ENCODE measurements at regions not wholly inside any gene's neighbourhood (a gene's known extent, or its start where the extent isn't known, plus 50 kb on each side); places are given as distances from the start of the nearest gene placed in this dataset.

DNA sequence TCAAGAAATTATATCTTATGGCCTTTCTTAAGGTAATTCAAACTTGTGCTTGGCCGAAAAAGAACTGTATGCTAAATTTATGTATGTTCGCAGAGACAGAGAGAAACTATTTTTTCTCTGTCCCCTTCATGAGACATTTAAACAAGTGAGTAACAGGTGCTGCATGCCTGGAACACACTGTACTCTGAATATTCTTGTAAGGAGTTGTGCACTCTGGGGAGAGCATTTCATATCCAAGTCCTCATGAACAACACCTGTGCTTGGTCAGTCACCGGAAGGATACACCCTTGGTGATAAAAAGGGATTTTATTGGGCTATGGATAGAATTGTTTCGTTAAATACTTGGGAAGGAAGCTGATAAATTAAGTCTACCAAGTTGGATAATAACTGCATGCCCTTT, 220.8 kb upstream of the NRIP1 start:
- TF ChIP-seq POLR2AphosphoS5 (IDR thresholded peaks at IDR 0.05) (no peak), EP300 (IDR thresholded peaks at IDR 0.05) (no peak), CTCF (IDR thresholded peaks at IDR 0.05) (no peak), POLR2A (IDR thresholded peaks at IDR 0.05) (no peak)
- Histone ChIP-seq H3K4me3 (no peak overlapping the region), H3K27me3 (no peaks in the 10 kb centered on the region), H3K9me3 (no peaks in the 10 kb centered on the region), H3K27ac (no peak overlapping the region), H3K4me1 (peaks cover 0 to 10% (median 3%) of the 10 kb centered on the region in 4 donors), H3K36me3 (no peaks in the 10 kb centered on the region)
- DNase-seq = no peak
- intact Hi-C loops (cut with DNase I) = no loop called here
- WGBS, 2 donors = 55 to 76% methylated on average over 4 of the region's 4 CpGs

DNA sequence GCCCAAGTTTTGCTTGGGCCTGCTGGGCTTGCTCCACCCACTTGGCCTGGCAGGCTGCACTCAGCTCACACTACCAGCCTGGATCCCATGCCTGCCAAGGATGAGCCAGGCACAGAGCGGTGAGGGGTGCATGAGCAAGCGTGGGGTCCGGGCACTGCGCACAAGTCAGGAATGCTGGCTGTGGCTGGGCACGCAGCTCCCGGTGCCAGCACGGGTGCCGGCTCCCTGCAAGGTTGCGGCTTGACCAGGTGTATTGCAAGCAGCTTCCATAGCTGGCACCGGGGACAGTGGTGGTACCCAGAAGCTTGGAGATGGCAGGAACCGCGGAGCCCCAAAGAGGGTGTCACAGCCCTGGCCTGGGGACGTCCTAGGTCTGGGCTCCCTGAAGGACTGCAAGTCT, 224.4 kb upstream of the NRIP1 start:
- TF ChIP-seq POLR2A (IDR thresholded peaks at IDR 0.05) (no peak), CTCF (IDR thresholded peaks at IDR 0.05) (no peak), EP300 (IDR thresholded peaks at IDR 0.05) (no peak), POLR2AphosphoS5 (IDR thresholded peaks at IDR 0.05) (no peak)
- no peaks in the 10 kb centered on the region for H3K9me3 ChIP-seq
- H3K27ac ChIP-seq = no peak overlapping the region
- H3K4me1 ChIP-seq = peaks cover 0 to 18% (median 6%) of the 10 kb centered on the region in 4 donors
- no peaks in the 10 kb centered on the region for H3K27me3 ChIP-seq
- peak; percentile 55 for DNase-seq
- H3K4me3 ChIP-seq = no peak overlapping the region
- H3K36me3 ChIP-seq = no peaks in the 10 kb centered on the region
- 95 to 97% methylated on average over 13 of the region's 13 CpGs for WGBS, 2 donors
- intact Hi-C loops (cut with DNase I) = no loop called here

GRCh38 chr21:15289896-15290841, 225.4 kb upstream of the NRIP1 start:
- no peaks in the 10 kb centered on the region for H3K9me3 ChIP-seq
- intact Hi-C loops (cut with DNase I) = no loop called here
- no peak overlapping the region for H3K4me3 ChIP-seq
- peaks cover 0 to 18% (median 6%) of the 10 kb centered on the region in 4 donors for H3K4me1 ChIP-seq
- H3K27ac ChIP-seq = no peak overlapping the region
- DNase-seq = peak; percentile 64
- 42 to 79% methylated on average over 31 of the region's 31 CpGs for WGBS, 2 donors
- no peaks in the 10 kb centered on the region for H3K27me3 ChIP-seq
- no peaks in the 10 kb centered on the region for H3K36me3 ChIP-seq
- no peak for TF ChIP-seq POLR2AphosphoS5 (IDR thresholded peaks at IDR 0.05)
- no peak for TF ChIP-seq POLR2A (IDR thresholded peaks at IDR 0.05)
- no peak for TF ChIP-seq EP300 (IDR thresholded peaks at IDR 0.05)
- no peak for TF ChIP-seq CTCF (IDR thresholded peaks at IDR 0.05)

DNA sequence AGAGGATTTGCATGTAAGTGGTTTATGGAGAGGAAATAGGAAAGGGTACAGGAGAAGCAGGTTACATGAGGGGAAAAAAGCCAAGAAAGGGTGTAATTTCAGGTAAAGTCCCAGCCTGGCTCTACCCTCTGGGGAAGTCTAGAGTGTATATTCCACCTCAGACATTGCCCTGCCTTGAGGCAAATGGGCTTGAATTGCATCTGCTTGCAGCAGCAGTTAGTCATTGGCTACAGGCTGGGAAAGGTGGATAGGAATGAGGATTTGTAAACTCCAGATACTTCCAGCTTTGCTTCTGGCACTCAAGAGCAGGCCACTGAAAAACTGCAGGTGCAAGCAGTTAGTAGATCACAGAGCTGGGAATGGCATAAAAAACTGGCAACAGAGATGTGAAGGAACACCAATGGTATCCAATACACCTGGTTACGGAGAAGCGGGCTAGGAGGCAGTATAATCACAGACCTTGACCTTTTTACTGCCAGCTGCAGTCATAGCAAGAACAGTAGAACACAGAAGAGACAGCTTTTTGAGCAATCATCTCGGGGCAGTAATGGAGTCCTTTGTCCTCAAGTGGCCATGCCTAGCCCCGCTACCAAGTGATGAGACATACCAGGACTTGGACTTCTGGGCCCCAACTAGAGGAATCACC, 226.9 kb upstream of the NRIP1 start:
- WGBS, 2 donors = 25 to 75% methylated on average over 4 of the region's 4 CpGs
- no peaks in the 10 kb centered on the region for H3K27me3 ChIP-seq
- H3K4me1 ChIP-seq = peaks cover 0 to 18% (median 6%) of the 10 kb centered on the region in 4 donors
- no peak overlapping the region for H3K27ac ChIP-seq
- intact Hi-C loops (cut with DNase I) = no loop called here
- no peak overlapping the region for H3K4me3 ChIP-seq
- no peak for DNase-seq
- no peaks in the 10 kb centered on the region for H3K36me3 ChIP-seq
- TF ChIP-seq CTCF (IDR thresholded peaks at IDR 0.05) = no peak
- no peak for TF ChIP-seq POLR2AphosphoS5 (IDR thresholded peaks at IDR 0.05)
- no peak for TF ChIP-seq EP300 (IDR thresholded peaks at IDR 0.05)
- no peak for TF ChIP-seq POLR2A (IDR thresholded peaks at IDR 0.05)
- no peaks in the 10 kb centered on the region for H3K9me3 ChIP-seq
